ENCODE measurements at regions not wholly inside any gene's neighbourhood (a gene's known extent, or its start where the extent isn't known, plus 50 kb on each side); places are given as distances from the start of the nearest gene placed in this dataset.

DNA sequence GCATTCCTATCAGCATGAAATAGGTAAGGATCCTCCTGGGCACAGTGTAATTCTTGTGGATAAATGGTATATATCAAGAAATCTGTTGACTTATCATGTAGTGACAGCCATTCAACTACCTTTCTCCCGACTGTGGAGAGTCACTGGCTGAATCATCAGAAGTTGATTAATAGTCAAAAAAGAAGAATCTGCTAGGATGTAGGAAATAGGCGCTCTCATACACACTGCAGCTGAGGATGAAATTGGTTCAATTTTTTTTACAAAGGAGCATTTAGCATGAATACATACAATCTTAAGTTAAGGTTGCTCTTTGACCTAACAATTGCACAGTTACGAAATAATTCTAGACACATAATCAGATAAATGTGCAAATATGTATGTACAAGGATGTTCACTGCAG is 486.8 kb downstream of the ADGRL2 start:
- Histone ChIP-seq H4K20me1 (ENCODE audit: insufficient read depth, low read length) (no peaks in the 10 kb centered on the region), H3K4me3 (ENCODE audit: low read depth, low read length, poor library complexity, severe bottlenecking) (no peak overlapping the region), H3K4me1 (ENCODE audit: insufficient read depth, low read length, severe bottlenecking) (no peaks in the 10 kb centered on the region), H3K9me3 (ENCODE audit: low read length) (no peaks in the 10 kb centered on the region), H2AFZ (ENCODE audit: low read length) (no peak overlapping the region), H3K27ac (ENCODE audit: low read depth, low read length, poor library complexity, severe bottlenecking) (no peak overlapping the region), H3K4me2 (ENCODE audit: low read length) (no peak overlapping the region), H3K9ac (ENCODE audit: low read length) (no peak overlapping the region), H3F3A (ENCODE audit: insufficient read depth, low read length) (no peaks in the 10 kb centered on the region), H3K27me3 (ENCODE audit: insufficient read depth, low read length) (no peaks in the 10 kb centered on the region), H3K79me2 (ENCODE audit: insufficient read depth, low read length) (no peaks in the 10 kb centered on the region), H3K9me2 (ENCODE audit: low read depth, low read length) (no peaks in the 10 kb centered on the region), H3K36me3 (ENCODE audit: insufficient read depth, low read length) (no peaks in the 10 kb centered on the region)
- TF ChIP-seq, protein P1, sequence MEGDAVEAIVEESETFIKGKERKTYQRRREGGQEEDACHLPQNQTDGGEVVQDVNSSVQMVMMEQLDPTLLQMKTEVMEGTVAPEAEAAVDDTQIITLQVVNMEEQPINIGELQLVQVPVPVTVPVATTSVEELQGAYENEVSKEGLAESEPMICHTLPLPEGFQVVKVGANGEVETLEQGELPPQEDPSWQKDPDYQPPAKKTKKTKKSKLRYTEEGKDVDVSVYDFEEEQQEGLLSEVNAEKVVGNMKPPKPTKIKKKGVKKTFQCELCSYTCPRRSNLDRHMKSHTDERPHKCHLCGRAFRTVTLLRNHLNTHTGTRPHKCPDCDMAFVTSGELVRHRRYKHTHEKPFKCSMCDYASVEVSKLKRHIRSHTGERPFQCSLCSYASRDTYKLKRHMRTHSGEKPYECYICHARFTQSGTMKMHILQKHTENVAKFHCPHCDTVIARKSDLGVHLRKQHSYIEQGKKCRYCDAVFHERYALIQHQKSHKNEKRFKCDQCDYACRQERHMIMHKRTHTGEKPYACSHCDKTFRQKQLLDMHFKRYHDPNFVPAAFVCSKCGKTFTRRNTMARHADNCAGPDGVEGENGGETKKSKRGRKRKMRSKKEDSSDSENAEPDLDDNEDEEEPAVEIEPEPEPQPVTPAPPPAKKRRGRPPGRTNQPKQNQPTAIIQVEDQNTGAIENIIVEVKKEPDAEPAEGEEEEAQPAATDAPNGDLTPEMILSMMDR (IDR thresholded peaks at IDR 0.05; ENCODE audit: low read length): no peak
- TF ChIP-seq EZH2 (IDR thresholded peaks at IDR 0.05; ENCODE audit: borderline replicate concordance, low read length): no peak

- no peaks in the 10 kb centered on the region for H4K20me1 ChIP-seq (ENCODE audit: insufficient read depth, low read length)
- H3K4me1 ChIP-seq (ENCODE audit: insufficient read depth, low read length, severe bottlenecking): no peaks in the 10 kb centered on the region
- no peak overlapping the region for H3K27ac ChIP-seq (ENCODE audit: low read depth, low read length, poor library complexity, severe bottlenecking)
- no peak overlapping the region for H2AFZ ChIP-seq (ENCODE audit: low read length)
- H3K4me3 ChIP-seq (ENCODE audit: low read depth, low read length, poor library complexity, severe bottlenecking): no peak overlapping the region
- H3K27me3 ChIP-seq (ENCODE audit: insufficient read depth, low read length): no peaks in the 10 kb centered on the region
- no peaks in the 10 kb centered on the region for H3F3A ChIP-seq (ENCODE audit: insufficient read depth, low read length)
- H3K9me3 ChIP-seq (ENCODE audit: low read length): no peaks in the 10 kb centered on the region
- no peaks in the 10 kb centered on the region for H3K9me2 ChIP-seq (ENCODE audit: low read depth, low read length)
- no peaks in the 10 kb centered on the region for H3K36me3 ChIP-seq (ENCODE audit: insufficient read depth, low read length)
- H3K4me2 ChIP-seq (ENCODE audit: low read length): no peak overlapping the region
- TF ChIP-seq, protein P1 (IDR thresholded peaks at IDR 0.05; ENCODE audit: low read length): no peak
- no peak for TF ChIP-seq EZH2 (IDR thresholded peaks at IDR 0.05; ENCODE audit: borderline replicate concordance, low read length)
- no peak overlapping the region for H3K9ac ChIP-seq (ENCODE audit: low read length)
- H3K79me2 ChIP-seq (ENCODE audit: insufficient read depth, low read length): no peaks in the 10 kb centered on the region
These were observed 483.5 kb downstream of the ADGRL2 start for GRCh38 chr1:82284213-82284612.

GRCh38 chr1:82279241-82279640 is 478.5 kb downstream of the ADGRL2 start:
- Histone ChIP-seq H2AFZ (ENCODE audit: low read length) (no peak overlapping the region), H3K4me1 (ENCODE audit: insufficient read depth, low read length, severe bottlenecking) (no peaks in the 10 kb centered on the region), H3K4me2 (ENCODE audit: low read length) (no peak overlapping the region), H3F3A (ENCODE audit: insufficient read depth, low read length) (no peaks in the 10 kb centered on the region), H3K4me3 (ENCODE audit: low read depth, low read length, poor library complexity, severe bottlenecking) (no peak overlapping the region), H3K27ac (ENCODE audit: low read depth, low read length, poor library complexity, severe bottlenecking) (no peak overlapping the region), H3K79me2 (ENCODE audit: insufficient read depth, low read length) (no peaks in the 10 kb centered on the region), H3K9me3 (ENCODE audit: low read length) (no peaks in the 10 kb centered on the region), H3K9ac (ENCODE audit: low read length) (no peak overlapping the region), H3K36me3 (ENCODE audit: insufficient read depth, low read length) (no peaks in the 10 kb centered on the region), H4K20me1 (ENCODE audit: insufficient read depth, low read length) (no peaks in the 10 kb centered on the region), H3K27me3 (ENCODE audit: insufficient read depth, low read length) (no peaks in the 10 kb centered on the region), H3K9me2 (ENCODE audit: low read depth, low read length) (no peaks in the 10 kb centered on the region)
- TF ChIP-seq EZH2 (IDR thresholded peaks at IDR 0.05; ENCODE audit: borderline replicate concordance, low read length): no peak
- TF ChIP-seq, protein P1 (IDR thresholded peaks at IDR 0.05; ENCODE audit: low read length): no peak
